Left lung (tissue), 4 donors: ENCODE measurements at regions not wholly inside any gene's neighbourhood (a gene's known extent, or its start where the extent isn't known, plus 50 kb on each side); places are given as distances from the start of the nearest gene placed in this dataset.

Experiments used
- ATAC-seq: fragments of 200-7000 bp; cut with Tn5 transposase; one replicate; pipeline ENCODE4 v1.9.1; 2020; ENCODE audit warnings: moderate library complexity
- DNase-seq, 4 donors: peaks; one replicate each; pipeline ENCODE4 v3.0.0-alpha.2; 2013 to 2020
- H3K27ac ChIP-seq, 2 donors: fragments of 200-600 bp; sonication (generic) in 1 of 2; one replicate each; pipeline versions ENCODE4 v1.5.0 to v1.8.0; 2020 to 2021
- H3K27me3 ChIP-seq, 2 donors: fragments of 200-600 bp; sonication (generic) in 1 of 2; one replicate each; pipeline versions ENCODE4 v1.5.0 to v1.8.0; 2020 to 2021
- H3K36me3 ChIP-seq, 2 donors: fragments of 200-600 bp; sonication (generic) in 1 of 2; one replicate each; pipeline versions ENCODE4 v1.5.0 to v1.8.0; 2020 to 2021
- H3K4me1 ChIP-seq, 2 donors: fragments of 200-600 bp; one replicate each; pipeline ENCODE4 v1.8.0; 2021
- H3K4me3 ChIP-seq, 2 donors: fragments of 200-600 bp; sonication (generic) in 1 of 2; one replicate each; pipeline versions ENCODE4 v1.5.0 to v1.8.0; 2020 to 2021; ENCODE audit warnings: mild to moderate bottlenecking in 1 of 2
- H3K9me3 ChIP-seq, 2 donors: fragments of 200-600 bp; sonication (generic) in 1 of 2; one replicate each; pipeline versions ENCODE4 v1.5.0 to v1.8.0; 2020 to 2021
- CTCF ChIP-seq, 2 donors: fragments of 200-600 bp; sonication (generic) in 1 of 2; IDR thresholded peaks; one replicate each; pipeline versions ENCODE4 v1.5.0 to v1.8.0; 2021; ENCODE audit warnings: antibody characterized with exemption in 2 of 2
- intact Hi-C, 2 donors: fragments of 100-400 bp; cut with DNase I; formaldehyde crosslinking; loops; one replicate each; pipeline versions ENCODE4 v1.11.2 to v1.14.2; 2022
- donor health status: DM: no; HTN: yes; CAD: no.
- donor health status: DM: no; HTN: no; CAD: no.

GRCh38 chr2:20104900-20105545 lies 53.6 kb upstream of the LAPTM4A start:
- Histone ChIP-seq H3K4me3 (peak overlapping the region in 1 of 2 donors; percentile 8), H3K27ac (peak overlapping the region in 1 of 2 donors; percentile 53), H3K36me3 (no peaks in the 10 kb centered on the region), H3K27me3 (peaks cover 0 to 12% of the 10 kb centered on the region in 2 donors), H3K4me1 (peaks cover 0 to 6% of the 10 kb centered on the region in 2 donors), H3K9me3 (no peaks in the 10 kb centered on the region)
- ATAC-seq (peak; percentile 81), DNase-seq (peak in 1 of 4 donors; percentile 53)
- intact Hi-C loops = no loop called here
- TF ChIP-seq CTCF (IDR thresholded peaks at IDR 0.05) = no peak

GRCh38 chr2:20103530-20103929 lies 52.1 kb upstream of the LAPTM4A start:
- TF ChIP-seq CTCF (IDR thresholded peaks at IDR 0.05) = no peak
- no peak for DNase-seq
- peak; percentile 22 for ATAC-seq
- Histone ChIP-seq H3K9me3 (no peaks in the 10 kb centered on the region), H3K4me1 (peaks cover 0 to 6% of the 10 kb centered on the region in 2 donors), H3K36me3 (no peaks in the 10 kb centered on the region), H3K27me3 (peaks cover 0 to 12% of the 10 kb centered on the region in 2 donors), H3K4me3 (no peak overlapping the region), H3K27ac (no peak overlapping the region)
- intact Hi-C loops = no loop called here
